H9 (cell line): ENCODE measurements at regions not wholly inside any gene's neighbourhood (a gene's known extent, or its start where the extent isn't known, plus 50 kb on each side); places are given as distances from the start of the nearest gene placed in this dataset.

Experiments used
- DNase-seq: peaks from one replicate; pipeline ENCODE4 v3.0.0-alpha.2; 2017
- H2AFZ ChIP-seq: one replicate; pipeline ENCODE4 v1.6.1; 2013; ENCODE audit warnings: mild to moderate bottlenecking, low read length, control low read depth, moderate library complexity
- H2AK5ac ChIP-seq: 2 replicates; pipeline ENCODE4 v1.6.1; 2013; ENCODE audit warnings: low read length, control low read depth, mixed read lengths; ENCODE audit not compliant: insufficient read length
- H2BK120ac ChIP-seq: one replicate; pipeline ENCODE4 v1.6.1; 2013; ENCODE audit warnings: low read depth, mild to moderate bottlenecking, low read length, control low read depth, inconsistent platforms; ENCODE audit not compliant: poor library complexity, severe bottlenecking
- H2BK12ac ChIP-seq: 2 replicates; pipeline ENCODE4 v1.6.1; 2013; ENCODE audit warnings: low read length, control low read depth, mixed read lengths, low read depth; ENCODE audit not compliant: insufficient read length
- H2BK15ac ChIP-seq: 2 replicates; pipeline ENCODE4 v1.6.1; 2013; ENCODE audit warnings: low read depth, low read length, control low read depth
- H2BK20ac ChIP-seq: one replicate; pipeline ENCODE4 v1.6.1; 2013; ENCODE audit warnings: low read depth, mild to moderate bottlenecking, low read length, control low read depth, inconsistent platforms; ENCODE audit not compliant: poor library complexity, severe bottlenecking
- H2BK5ac ChIP-seq: 2 replicates; pipeline ENCODE4 v1.6.1; 2013; ENCODE audit warnings: low read length, control low read depth, mixed read lengths; ENCODE audit not compliant: insufficient read length
- H3K14ac ChIP-seq: 2 replicates; pipeline ENCODE4 v1.6.1; 2013; ENCODE audit warnings: low read length, control low read depth; ENCODE audit not compliant: insufficient read depth
- H3K18ac ChIP-seq: 2 replicates; pipeline ENCODE4 v1.6.1; 2013; ENCODE audit warnings: low read depth, mild to moderate bottlenecking, mixed read lengths, low read length, control low read depth; ENCODE audit not compliant: insufficient read length
- H3K23ac ChIP-seq: 2 replicates; pipeline ENCODE4 v1.6.1; 2013; ENCODE audit warnings: low read length, control low read depth, mixed read lengths, low read depth; ENCODE audit not compliant: insufficient read length
- H3K23me2 ChIP-seq: 2 replicates; pipeline ENCODE4 v1.6.1; 2013; ENCODE audit warnings: low read depth, mild to moderate bottlenecking, mixed read lengths, low read length, control low read depth; ENCODE audit not compliant: insufficient read length, poor library complexity, severe bottlenecking
- H3K27ac ChIP-seq: 2 replicates; pipeline ENCODE4 v1.5.1; 2013; ENCODE audit warnings: low read length, control low read depth, mixed read lengths, low read depth; ENCODE audit not compliant: insufficient read length
- H3K27me3 ChIP-seq: 2 replicates; pipeline ENCODE4 v1.6.1; 2013; ENCODE audit warnings: low read length, control low read depth, inconsistent platforms; ENCODE audit not compliant: insufficient read depth
- H3K4ac ChIP-seq: 2 replicates; pipeline ENCODE4 v1.6.1; 2013; ENCODE audit warnings: low read depth, mild to moderate bottlenecking, control low read depth, inconsistent platforms, low read length, moderate library complexity
- H3K4me1 ChIP-seq: 2 replicates; pipeline ENCODE4 v1.6.1; 2013; ENCODE audit warnings: low read length, control low read depth, inconsistent platforms; ENCODE audit not compliant: insufficient read depth
- H3K4me2 ChIP-seq: 2 replicates; pipeline ENCODE4 v1.6.1; 2013; ENCODE audit warnings: low read length, control low read depth, mixed read lengths; ENCODE audit not compliant: insufficient read length, insufficient read depth
- H3K56ac ChIP-seq: 2 replicates; pipeline ENCODE4 v1.6.1; 2013; ENCODE audit warnings: low read depth, mild to moderate bottlenecking, mixed read lengths, low read length, control low read depth; ENCODE audit not compliant: insufficient read length
- H3K79me1 ChIP-seq: 2 replicates; pipeline ENCODE4 v1.6.1; 2013; ENCODE audit warnings: low read depth, mild to moderate bottlenecking, moderate library complexity, low read length, control low read depth, inconsistent platforms; ENCODE audit not compliant: insufficient read depth, poor library complexity, severe bottlenecking
- H3K79me2 ChIP-seq: 2 replicates; pipeline ENCODE4 v1.6.1; 2013; ENCODE audit warnings: low read length, control low read depth, inconsistent platforms; ENCODE audit not compliant: insufficient read depth
- H3K9ac ChIP-seq: 2 replicates; pipeline ENCODE4 v1.6.1; 2013; ENCODE audit warnings: low read length, control low read depth, mixed read lengths; ENCODE audit not compliant: insufficient read length; ENCODE audit errors: extremely low read depth
- H3K9me3 ChIP-seq: one replicate; pipeline ENCODE4 v1.6.1; 2013; ENCODE audit warnings: low read depth, low read length, inconsistent platforms; ENCODE audit not compliant: control insufficient read depth
- H3T11ph ChIP-seq: one replicate; pipeline ENCODE4 v1.6.1; 2013; ENCODE audit warnings: mild to moderate bottlenecking, low read length, control low read depth, inconsistent platforms
- H4K20me1 ChIP-seq: one replicate; pipeline ENCODE4 v1.6.1; 2013; ENCODE audit not compliant: control insufficient read depth, insufficient read length, insufficient read depth
- H4K5ac ChIP-seq: 2 replicates; pipeline ENCODE4 v1.6.1; 2013; ENCODE audit warnings: low read depth, mild to moderate bottlenecking, mixed read lengths, low read length, control low read depth; ENCODE audit not compliant: insufficient read length
- H4K8ac ChIP-seq: replicated peaks from 2 replicates; pipeline ENCODE4 v1.6.1; 2013; ENCODE audit warnings: low read length, control low read depth, mixed read lengths, low read depth; ENCODE audit not compliant: insufficient read length
- H4K91ac ChIP-seq: 2 replicates; pipeline ENCODE4 v1.6.1; 2013; ENCODE audit warnings: low read depth, mild to moderate bottlenecking, moderate library complexity, mixed read lengths, low read length, control low read depth; ENCODE audit not compliant: insufficient read length
- H3K27ac Mint-ChIP-seq, 3 experiments: 2 replicates in 2 of 3; 3 replicates in 1 of 3; pipeline ENCODE4 v1.8.0; 2020 to 2021; ENCODE audit warnings: mixed read lengths in 3 of 3, mild to moderate bottlenecking in 1 of 3, moderate library complexity in 1 of 3
- H3K27me3 Mint-ChIP-seq: 2 replicates; pipeline ENCODE4 v1.8.0; 2021; ENCODE audit warnings: low read depth, mild to moderate bottlenecking, moderate library complexity, mixed read lengths
- H3K36me3 Mint-ChIP-seq, 3 experiments: 2 replicates in 2 of 3; 3 replicates in 1 of 3; pipeline ENCODE4 v1.8.0; 2020 to 2021; ENCODE audit warnings: low read depth in 3 of 3, mixed read lengths in 3 of 3; ENCODE audit not compliant: insufficient read depth in 1 of 3
- H3K4me1 Mint-ChIP-seq, 2 experiments: 2 replicates each; pipeline ENCODE4 v1.8.0; 2020; ENCODE audit warnings: mixed read lengths in 2 of 2
- H3K4me3 Mint-ChIP-seq, 2 experiments: 2 replicates in 1 of 2; 3 replicates in 1 of 2; pipeline ENCODE4 v1.8.0; 2020 to 2021; ENCODE audit warnings: mild to moderate bottlenecking in 2 of 2, mixed read lengths in 2 of 2, moderate library complexity in 1 of 2
- H3K9me3 Mint-ChIP-seq, 2 experiments: 2 replicates in 1 of 2; 3 replicates in 1 of 2; pipeline ENCODE4 v1.8.0; 2020; ENCODE audit warnings: mild to moderate bottlenecking in 2 of 2, mixed read lengths in 2 of 2, moderate library complexity in 1 of 2
- CTCF ChIP-seq: fragments of 200-600 bp; sonication (generic); conservative IDR thresholded peaks from 3 replicates; pipeline ENCODE4 v1.8.0; 2021; ENCODE audit warnings: antibody characterized with exemption, mild to moderate bottlenecking
- WGBS: extraction: QIAGEN DNeasy Blood & Tissue Kit; methylation state at CpG from one replicate; pipeline ENCODE4 v1.1.7; 2013; ENCODE audit warnings: missing lambda C conversion rate, low lambda C conversion rate, mixed read lengths; ENCODE audit not compliant: insufficient read length; ENCODE audit errors: extremely low coverage; 5-methylcytosine and 5-hydroxymethylcytosine counted together

DNA sequence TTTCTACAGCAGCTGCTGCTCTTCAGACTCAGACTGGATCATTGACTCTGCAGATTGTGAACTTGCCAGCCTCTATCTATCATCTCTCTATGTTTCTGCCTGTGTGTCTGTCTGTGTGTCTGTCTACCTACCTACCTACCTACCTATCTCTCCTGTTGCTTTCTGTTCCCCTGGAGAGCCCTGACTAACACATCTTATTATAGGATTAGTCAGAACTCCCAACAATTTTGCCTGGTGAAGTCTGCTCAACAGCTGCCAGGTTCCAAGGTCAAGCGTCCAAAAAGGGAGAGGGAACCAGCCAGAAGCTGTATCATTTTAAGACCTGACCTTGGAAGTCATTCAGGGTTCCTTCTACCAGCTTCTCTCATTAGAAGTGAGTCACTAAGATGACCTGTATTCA lies 579.0 kb upstream of the DPP6 start:
- H4K91ac ChIP-seq, result no peak overlapping the region
- no peak overlapping the region for H3K23ac ChIP-seq
- WGBS, result no CpG with 5 or more reads among the region's 1 CpG

More for the DNA sequence above, 579.0 kb upstream of the DPP6 start:
- no peak for TF ChIP-seq CTCF
- no peak overlapping the region for H2BK20ac ChIP-seq
- H3K9me3 ChIP-seq, result peaks cover 18% of the 10 kb centered on the region
- H2BK15ac ChIP-seq, result no peak overlapping the region
- no peak overlapping the region for H4K8ac ChIP-seq
- no peak overlapping the region for H3K9ac ChIP-seq
- H3K9me3 Mint-ChIP-seq, result peaks cover 84 to 93% of the 10 kb centered on the region in 2 experiments
- no peaks in the 10 kb centered on the region for H3K4me1 Mint-ChIP-seq
- no peak for DNase-seq
- H2AFZ ChIP-seq, result no peak overlapping the region
- H3K27ac ChIP-seq, result no peak overlapping the region
- no peaks in the 10 kb centered on the region for H3K23me2 ChIP-seq
- H3K79me2 ChIP-seq, result no peaks in the 10 kb centered on the region
- no peak overlapping the region for H3K56ac ChIP-seq
- no peak overlapping the region for H3K4ac ChIP-seq
- no peak overlapping the region for H3K4me2 ChIP-seq
- peaks cover 8% of the 10 kb centered on the region for H3K27me3 Mint-ChIP-seq
- H3K27ac Mint-ChIP-seq, result no peak overlapping the region
- H2BK5ac ChIP-seq, result no peak overlapping the region
- no peaks in the 10 kb centered on the region for H3K27me3 ChIP-seq
- H2BK120ac ChIP-seq, result no peak overlapping the region
- H3K79me1 ChIP-seq, result no peaks in the 10 kb centered on the region
- peaks cover 9 to 43% (median 17%) of the 10 kb centered on the region in 3 experiments; a peak in 6 of 7 replicates for H3K36me3 Mint-ChIP-seq
- no peak overlapping the region for H3K14ac ChIP-seq
- H2BK12ac ChIP-seq, result no peak overlapping the region
- no peak overlapping the region for H3K18ac ChIP-seq
- no peak overlapping the region for H2AK5ac ChIP-seq
- no peak overlapping the region for H3T11ph ChIP-seq
- no peaks in the 10 kb centered on the region for H3K4me1 ChIP-seq
- no peak overlapping the region for H3K4me3 Mint-ChIP-seq
- no peaks in the 10 kb centered on the region for H4K20me1 ChIP-seq
- H4K5ac ChIP-seq, result no peak overlapping the region
